Activated naive CD4-positive, alpha-beta T cell treated with anti-CD3 and anti-CD28 coated beads, Interleukin-2, amount 50 U/mL, for 72 hours (primary cell): ENCODE measurements at regions not wholly inside any gene's neighbourhood (a gene's known extent, or its start where the extent isn't known, plus 50 kb on each side); places are given as distances from the start of the nearest gene placed in this dataset.
A peak's percentile ranks its signal among the peaks of the same experiment; 100 is the strongest.

Experiments
- ATAC-seq, 2 donors: fragments of 150-1000 bp; cut with Tn5 transposase; 2 replicates each; pipeline ENCODE4 v1.10.0; 2021; ENCODE audit warnings: mild to moderate bottlenecking in 2 of 2, moderate library complexity in 2 of 2
- DNase-seq, 2 donors: peaks; one replicate each; pipeline ENCODE4 v3.0.0; 2021 to 2022; ENCODE audit warnings: low spot score in 2 of 2
- H3K27ac Mint-ChIP-seq, 2 donors: one replicate each; pipeline ENCODE4 v1.8.0; 2022; ENCODE audit warnings: mild to moderate bottlenecking in 2 of 2, mixed read lengths in 2 of 2
- H3K36me3 Mint-ChIP-seq, 2 donors: one replicate each; pipeline ENCODE4 v1.8.0; 2022; ENCODE audit warnings: mixed read lengths in 2 of 2
- H3K9me3 Mint-ChIP-seq, 2 donors: one replicate each; pipeline ENCODE4 v1.8.0; 2022; ENCODE audit warnings: mixed read lengths in 2 of 2

GRCh38 chr14:94889520-94890312 lies 119.8 kb upstream of the GSC start:
- peak in 1 of 2 donors; percentile 7 for DNase-seq
- Mint-ChIP-seq H3K36me3 (no peaks in the 10 kb centered on the region), H3K9me3 (no peaks in the 10 kb centered on the region), H3K27ac (no peak overlapping the region)
- ATAC-seq, result no peak

- H3K9me3 Mint-ChIP-seq, result no peaks in the 10 kb centered on the region
- ATAC-seq (no peak), DNase-seq (peak in 1 of 2 donors; percentile 2)
- no peak overlapping the region for H3K27ac Mint-ChIP-seq
- no peaks in the 10 kb centered on the region for H3K36me3 Mint-ChIP-seq
These were observed 118.2 kb upstream of the GSC start for GRCh38 chr14:94888121-94888520.

- no peaks in the 10 kb centered on the region for H3K36me3 Mint-ChIP-seq
- DNase-seq (no peak), ATAC-seq (no peak)
- no peak overlapping the region for H3K27ac Mint-ChIP-seq
- no peaks in the 10 kb centered on the region for H3K9me3 Mint-ChIP-seq
These were observed 117.7 kb upstream of the GSC start for GRCh38 chr14:94887591-94887990.

DNA sequence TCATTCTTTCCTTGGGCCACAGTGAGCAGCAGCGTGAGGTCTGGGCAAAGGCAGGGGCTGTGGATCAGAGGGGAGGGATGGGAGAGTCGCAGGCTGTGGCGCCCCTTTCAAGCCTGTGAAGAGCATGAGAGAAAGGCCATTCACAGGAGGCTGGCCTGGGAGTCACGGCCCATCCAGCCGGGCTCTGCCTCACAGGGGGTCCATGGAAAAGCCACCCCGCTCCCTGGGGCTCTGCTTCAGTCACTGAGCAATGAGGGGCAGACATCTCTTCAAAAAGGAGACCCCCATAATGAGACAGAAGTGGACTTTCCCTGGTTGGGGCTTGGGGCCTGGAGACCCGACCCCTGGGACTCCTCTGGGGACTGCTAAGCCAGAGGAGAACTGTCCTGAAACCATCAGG lies 117.0 kb upstream of the GSC start:
- peaks cover 0 to 4% of the 10 kb centered on the region in 2 donors for H3K9me3 Mint-ChIP-seq
- H3K27ac Mint-ChIP-seq, result no peak overlapping the region
- DNase-seq (no peak), ATAC-seq (no peak)
- no peaks in the 10 kb centered on the region for H3K36me3 Mint-ChIP-seq

- H3K9me3 Mint-ChIP-seq, result peaks cover 0 to 6% of the 10 kb centered on the region in 2 donors
- DNase-seq, result no peak
- H3K36me3 Mint-ChIP-seq, result no peaks in the 10 kb centered on the region
- ATAC-seq, result no peak
- H3K27ac Mint-ChIP-seq, result peak overlapping the region in 1 of 2 donors; percentile 12
These were observed 115.7 kb upstream of the GSC start for GRCh38 chr14:94885481-94886155.

- H3K27ac Mint-ChIP-seq, result no peak overlapping the region
- peaks cover 0 to 6% of the 10 kb centered on the region in 2 donors for H3K9me3 Mint-ChIP-seq
- ATAC-seq, result no peak
- no peaks in the 10 kb centered on the region for H3K36me3 Mint-ChIP-seq
- DNase-seq, result no peak
These were observed 114.8 kb upstream of the GSC start for GRCh38 chr14:94884616-94885230.

DNA sequence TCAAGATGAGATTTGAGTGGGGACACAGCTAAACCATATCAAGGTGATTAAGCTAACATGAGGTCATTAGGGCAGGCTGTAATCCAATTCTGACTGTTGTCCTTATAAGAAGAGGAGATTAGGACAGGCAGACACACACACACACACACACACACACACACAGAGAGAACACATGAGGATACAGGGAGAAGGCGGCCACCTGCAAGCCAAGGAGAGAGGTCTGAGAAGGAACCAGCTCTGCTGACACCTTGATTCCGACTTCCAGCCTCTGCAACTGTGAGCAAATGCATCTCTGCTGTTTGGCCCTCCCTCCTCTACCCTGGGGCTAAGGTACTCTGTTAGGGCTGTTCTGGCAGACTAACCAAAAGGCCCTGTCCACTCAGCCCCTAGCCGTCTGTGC lies 112.5 kb upstream of the GSC start:
- no peaks in the 10 kb centered on the region for H3K36me3 Mint-ChIP-seq
- H3K9me3 Mint-ChIP-seq, result peaks cover 0 to 6% of the 10 kb centered on the region in 2 donors
- ATAC-seq (no peak), DNase-seq (no peak)
- no peak overlapping the region for H3K27ac Mint-ChIP-seq

- ATAC-seq, result no peak
- DNase-seq, result no peak
- Mint-ChIP-seq H3K36me3 (no peaks in the 10 kb centered on the region), H3K27ac (no peak overlapping the region), H3K9me3 (peaks cover 0 to 6% of the 10 kb centered on the region in 2 donors)
These were observed 111.0 kb upstream of the GSC start for GRCh38 chr14:94880876-94881275.

GRCh38 chr14:94880106-94880505 lies 110.2 kb upstream of the GSC start:
- DNase-seq, result no peak
- Mint-ChIP-seq H3K9me3 (peaks cover 0 to 6% of the 10 kb centered on the region in 2 donors), H3K27ac (no peak overlapping the region), H3K36me3 (no peaks in the 10 kb centered on the region)
- no peak for ATAC-seq

- DNase-seq, result no peak
- Mint-ChIP-seq H3K27ac (no peak overlapping the region), H3K36me3 (no peaks in the 10 kb centered on the region), H3K9me3 (peaks cover 0 to 6% of the 10 kb centered on the region in 2 donors)
- ATAC-seq, result no peak
These were observed 109.6 kb upstream of the GSC start for GRCh38 chr14:94879537-94879936.

- H3K9me3 Mint-ChIP-seq, result no peaks in the 10 kb centered on the region
- no peak for ATAC-seq
- no peaks in the 10 kb centered on the region for H3K36me3 Mint-ChIP-seq
- DNase-seq, result no peak
- no peak overlapping the region for H3K27ac Mint-ChIP-seq
These were observed 106.4 kb upstream of the GSC start for GRCh38 chr14:94876306-94876705.

DNA sequence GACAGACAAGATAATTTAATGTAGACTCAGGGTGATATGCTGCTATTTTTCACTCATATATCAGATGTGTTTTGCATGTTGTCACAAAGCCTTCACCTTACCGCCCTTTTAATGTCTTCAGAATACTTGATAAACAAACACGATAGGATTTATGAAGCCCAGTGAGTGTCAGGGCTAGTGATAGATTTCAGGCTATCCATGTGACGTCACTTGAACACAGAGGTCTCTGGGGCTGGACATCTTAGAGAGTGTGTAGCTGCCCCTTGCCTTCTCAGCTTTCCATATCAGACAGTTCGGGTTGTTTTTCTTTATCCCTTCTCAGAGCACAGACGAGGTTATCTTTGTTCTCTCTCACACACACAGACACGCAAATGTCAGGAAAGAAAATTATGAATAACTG lies 105.3 kb upstream of the GSC start:
- no peak for ATAC-seq
- Mint-ChIP-seq H3K36me3 (no peaks in the 10 kb centered on the region), H3K27ac (no peak overlapping the region), H3K9me3 (no peaks in the 10 kb centered on the region)
- DNase-seq, result no peak

GRCh38 chr14:94868772-94869072 lies 98.8 kb upstream of the GSC start:
- Mint-ChIP-seq H3K9me3 (no peaks in the 10 kb centered on the region), H3K27ac (no peak overlapping the region), H3K36me3 (peaks cover 0 to 5% of the 10 kb centered on the region in 2 donors)
- DNase-seq, result no peak
- ATAC-seq, result no peak

- H3K9me3 Mint-ChIP-seq, result no peaks in the 10 kb centered on the region
- ATAC-seq (no peak), DNase-seq (no peak)
- peaks cover 0 to 5% of the 10 kb centered on the region in 2 donors for H3K36me3 Mint-ChIP-seq
- H3K27ac Mint-ChIP-seq, result no peak overlapping the region
These were observed 98.2 kb upstream of the GSC start for GRCh38 chr14:94867946-94868771.

- ATAC-seq (no peak), DNase-seq (no peak)
These were observed 97.3 kb upstream of the GSC start for GRCh38 chr14:94867209-94867608.

GRCh38 chr14:94864387-94865195 lies 94.7 kb upstream of the GSC start:
- ATAC-seq (no peak), DNase-seq (no peak)
- Mint-ChIP-seq H3K36me3 (peaks cover 0 to 5% of the 10 kb centered on the region in 2 donors), H3K9me3 (no peaks in the 10 kb centered on the region), H3K27ac (no peak overlapping the region)

More at GRCh38 chr14:94867209-94867608, 97.3 kb upstream of the GSC start:
- peaks cover 0 to 5% of the 10 kb centered on the region in 2 donors for H3K36me3 Mint-ChIP-seq
- H3K9me3 Mint-ChIP-seq, result no peaks in the 10 kb centered on the region
- H3K27ac Mint-ChIP-seq, result no peak overlapping the region
